Smooth muscle cell (in vitro differentiated cells): ENCODE measurements at regions not wholly inside any gene's neighbourhood (a gene's known extent, or its start where the extent isn't known, plus 50 kb on each side); places are given as distances from the start of the nearest gene placed in this dataset.
"Not testable (repeated sequence)": the region's sequence is repeated elsewhere in the genome, so short reads cannot be mapped to it uniquely, and the experiment has no call there.

ENCODE experiments used
- DNase-seq: peaks from one replicate; lab custom pipeline; 2025; ENCODE audit not compliant: unreplicated experiment; lab: John Stamatoyannopoulos, UW
- H2AFZ ChIP-seq: fragments of 200-600 bp; sonication (generic); 2 replicates; pipeline ENCODE4 v1.6.0; 2016; ENCODE audit warnings: antibody characterized with exemption, low read depth, mild to moderate bottlenecking
- H3F3A ChIP-seq: fragments of 200-600 bp; sonication (generic); 2 replicates; pipeline ENCODE4 v1.6.0; 2017; ENCODE audit warnings: antibody characterized with exemption, low read depth
- H3K27ac ChIP-seq: fragments of 200-600 bp; sonication (generic); 2 replicates; pipeline ENCODE4 v1.5.1; 2016; ENCODE audit warnings: low read depth, mild to moderate bottlenecking
- H3K27me3 ChIP-seq: fragments of 200-600 bp; sonication (generic); 2 replicates; pipeline ENCODE4 v1.6.1; 2016; ENCODE audit warnings: low read depth, mild to moderate bottlenecking
- H3K36me3 ChIP-seq: fragments of 200-600 bp; sonication (generic); 2 replicates; pipeline ENCODE4 v1.5.1; 2016; ENCODE audit warnings: low read depth
- H3K4me1 ChIP-seq: fragments of 200-600 bp; sonication (generic); 2 replicates; pipeline ENCODE4 v1.5.1; 2016; ENCODE audit warnings: low read depth
- H3K4me2 ChIP-seq: fragments of 200-600 bp; sonication (generic); 2 replicates; pipeline ENCODE4 v1.6.0; 2016; ENCODE audit warnings: mild to moderate bottlenecking
- H3K4me3 ChIP-seq: fragments of 200-600 bp; sonication (generic); 2 replicates; pipeline ENCODE4 v1.5.1; 2016; ENCODE audit warnings: mild to moderate bottlenecking
- H3K79me2 ChIP-seq: fragments of 200-600 bp; sonication (generic); 2 replicates; pipeline ENCODE4 v1.6.0; 2016; ENCODE audit warnings: low read depth, mild to moderate bottlenecking
- H3K9ac ChIP-seq: fragments of 200-600 bp; sonication (generic); 2 replicates; pipeline ENCODE4 v1.6.0; 2016; ENCODE audit warnings: low read depth
- H3K9me3 ChIP-seq: fragments of 200-600 bp; sonication (generic); replicated peaks from 2 replicates; pipeline ENCODE4 v1.5.1; 2016; ENCODE audit warnings: low read depth
- H4K20me1 ChIP-seq: fragments of 200-600 bp; sonication (generic); 2 replicates; pipeline ENCODE4 v1.6.0; 2016; ENCODE audit warnings: low read depth
- WGBS: methylation state at CpG from one replicate; pipeline ENCODE4 v1.1.7; 2016; ENCODE audit warnings: low lambda C conversion rate; 5-methylcytosine and 5-hydroxymethylcytosine counted together
- TF ChIP-seq, protein P1 (sequence below): fragments of 200-600 bp; sonication (generic); IDR thresholded peaks from 2 replicates; pipeline ENCODE4 v1.5.1; 2017; ENCODE audit warnings: borderline replicate concordance, mild to moderate bottlenecking, antibody characterized with exemption; ENCODE audit not compliant: insufficient read depth, poor library complexity, severe bottlenecking

DNA sequence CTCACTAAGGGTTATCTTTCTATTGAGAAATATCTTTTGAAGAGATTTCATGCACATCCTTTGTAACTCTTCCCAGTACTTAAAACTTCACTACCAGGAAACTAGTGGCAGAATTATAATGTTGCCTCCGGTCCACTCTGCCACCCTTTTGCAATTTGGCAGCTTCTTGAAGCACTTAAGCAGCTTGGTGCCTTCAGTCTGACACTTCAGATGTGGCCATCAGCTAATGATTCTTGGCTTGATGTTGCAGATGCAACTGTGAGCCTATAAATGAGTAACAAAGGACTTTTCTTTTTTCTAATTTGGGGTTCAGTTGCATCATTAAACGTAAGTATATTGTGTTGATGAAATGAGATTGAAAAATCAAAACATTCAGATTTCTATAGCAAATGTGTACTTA, 187.5 kb upstream of the C21orf91 start:
- Histone ChIP-seq H3K9ac (no peak overlapping the region), H3K4me3 (no peak overlapping the region), H3K79me2 (no peaks in the 10 kb centered on the region), H3K27ac (no peak overlapping the region), H3K4me1 (no peaks in the 10 kb centered on the region), H3F3A (no peaks in the 10 kb centered on the region), H3K36me3 (no peaks in the 10 kb centered on the region), H2AFZ (no peak overlapping the region), H3K9me3 (no peaks in the 10 kb centered on the region), H4K20me1 (no peaks in the 10 kb centered on the region), H3K27me3 (no peaks in the 10 kb centered on the region), H3K4me2 (no peak overlapping the region)
- DNase-seq: no peak
- TF ChIP-seq, protein P1, sequence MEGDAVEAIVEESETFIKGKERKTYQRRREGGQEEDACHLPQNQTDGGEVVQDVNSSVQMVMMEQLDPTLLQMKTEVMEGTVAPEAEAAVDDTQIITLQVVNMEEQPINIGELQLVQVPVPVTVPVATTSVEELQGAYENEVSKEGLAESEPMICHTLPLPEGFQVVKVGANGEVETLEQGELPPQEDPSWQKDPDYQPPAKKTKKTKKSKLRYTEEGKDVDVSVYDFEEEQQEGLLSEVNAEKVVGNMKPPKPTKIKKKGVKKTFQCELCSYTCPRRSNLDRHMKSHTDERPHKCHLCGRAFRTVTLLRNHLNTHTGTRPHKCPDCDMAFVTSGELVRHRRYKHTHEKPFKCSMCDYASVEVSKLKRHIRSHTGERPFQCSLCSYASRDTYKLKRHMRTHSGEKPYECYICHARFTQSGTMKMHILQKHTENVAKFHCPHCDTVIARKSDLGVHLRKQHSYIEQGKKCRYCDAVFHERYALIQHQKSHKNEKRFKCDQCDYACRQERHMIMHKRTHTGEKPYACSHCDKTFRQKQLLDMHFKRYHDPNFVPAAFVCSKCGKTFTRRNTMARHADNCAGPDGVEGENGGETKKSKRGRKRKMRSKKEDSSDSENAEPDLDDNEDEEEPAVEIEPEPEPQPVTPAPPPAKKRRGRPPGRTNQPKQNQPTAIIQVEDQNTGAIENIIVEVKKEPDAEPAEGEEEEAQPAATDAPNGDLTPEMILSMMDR: no peak
- WGBS: 41% methylated on average over 2 of the region's 2 CpGs

DNA sequence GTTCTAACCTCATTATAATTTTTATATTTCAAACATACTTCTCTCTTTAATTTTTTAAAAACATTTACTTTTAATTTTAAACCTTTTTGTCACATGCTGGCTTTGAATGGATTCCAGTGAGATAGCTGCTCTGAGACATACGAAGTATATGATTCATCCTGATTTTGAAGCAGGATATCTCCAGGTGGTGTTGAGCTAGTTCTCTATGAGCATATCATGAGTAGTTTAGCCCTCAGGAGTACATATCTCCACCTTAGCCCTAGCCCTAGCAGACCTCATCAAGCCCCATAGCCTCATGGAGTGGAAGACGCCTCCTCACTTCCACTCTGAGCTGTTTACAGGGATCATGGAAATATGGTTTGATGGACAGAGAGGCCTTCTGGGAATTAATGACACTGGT, 183.2 kb upstream of the C21orf91 start:
- no peak overlapping the region for H3K9ac ChIP-seq
- H3K79me2 ChIP-seq: no peaks in the 10 kb centered on the region
- H3K27me3 ChIP-seq: no peaks in the 10 kb centered on the region
- H3K36me3 ChIP-seq: no peaks in the 10 kb centered on the region
- H3K4me2 ChIP-seq: no peak overlapping the region
- no peaks in the 10 kb centered on the region for H3F3A ChIP-seq
- WGBS: 91% methylated on average over 2 of the region's 2 CpGs
- no peaks in the 10 kb centered on the region for H3K4me1 ChIP-seq
- DNase-seq: no peak
- TF ChIP-seq, protein P1: no peak
- no peak overlapping the region for H3K4me3 ChIP-seq
- no peak overlapping the region for H2AFZ ChIP-seq
- H3K27ac ChIP-seq: no peak overlapping the region
- H3K9me3 ChIP-seq: no peaks in the 10 kb centered on the region
- H4K20me1 ChIP-seq: no peaks in the 10 kb centered on the region

DNA sequence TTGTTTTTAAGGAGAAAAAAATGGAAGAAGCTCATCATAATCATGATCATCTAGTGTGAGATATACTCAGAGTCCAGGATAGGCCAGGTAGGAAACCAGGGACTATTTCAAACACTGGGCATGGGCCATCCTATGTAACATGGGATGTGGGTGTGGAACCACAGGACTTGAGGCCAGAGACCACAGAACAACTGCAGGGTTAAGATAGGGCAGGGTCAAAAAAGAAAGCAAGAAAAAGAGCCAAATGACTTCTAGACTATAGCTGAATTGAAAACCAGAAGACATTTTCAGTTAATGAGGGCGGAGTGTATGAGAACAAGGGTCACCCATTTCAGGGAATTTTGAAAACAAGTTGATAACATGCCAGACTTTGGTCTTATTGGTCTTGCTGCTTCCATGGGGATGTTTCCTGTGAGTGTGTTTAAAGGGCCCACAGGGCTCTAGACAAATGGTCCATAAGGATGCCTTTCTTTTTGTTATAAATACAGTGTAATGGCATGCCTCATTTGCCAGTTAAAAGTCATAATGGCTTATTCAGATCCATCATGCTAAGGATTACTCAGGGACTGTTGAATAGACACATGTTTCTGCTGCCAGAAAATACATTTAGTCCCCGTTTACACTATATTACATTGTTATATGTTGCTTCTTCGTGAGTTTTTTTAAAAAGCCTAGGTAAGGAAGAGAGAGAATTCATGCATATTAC, 182.0 kb upstream of the C21orf91 start:
- H3K27me3 ChIP-seq: no peaks in the 10 kb centered on the region
- no peaks in the 10 kb centered on the region for H3K9me3 ChIP-seq
- H2AFZ ChIP-seq: no peak overlapping the region
- no peak overlapping the region for H3K4me2 ChIP-seq
- H3K27ac ChIP-seq: no peak overlapping the region
- H3K4me1 ChIP-seq: no peaks in the 10 kb centered on the region
- H4K20me1 ChIP-seq: no peaks in the 10 kb centered on the region
- no peak for DNase-seq
- H3K79me2 ChIP-seq: no peaks in the 10 kb centered on the region
- H3K4me3 ChIP-seq: no peak overlapping the region
- H3K9ac ChIP-seq: no peak overlapping the region
- H3K36me3 ChIP-seq: no peaks in the 10 kb centered on the region
- TF ChIP-seq, protein P1: no peak
- WGBS: 85% methylated on average over 3 of the region's 3 CpGs
- H3F3A ChIP-seq: no peaks in the 10 kb centered on the region

DNA sequence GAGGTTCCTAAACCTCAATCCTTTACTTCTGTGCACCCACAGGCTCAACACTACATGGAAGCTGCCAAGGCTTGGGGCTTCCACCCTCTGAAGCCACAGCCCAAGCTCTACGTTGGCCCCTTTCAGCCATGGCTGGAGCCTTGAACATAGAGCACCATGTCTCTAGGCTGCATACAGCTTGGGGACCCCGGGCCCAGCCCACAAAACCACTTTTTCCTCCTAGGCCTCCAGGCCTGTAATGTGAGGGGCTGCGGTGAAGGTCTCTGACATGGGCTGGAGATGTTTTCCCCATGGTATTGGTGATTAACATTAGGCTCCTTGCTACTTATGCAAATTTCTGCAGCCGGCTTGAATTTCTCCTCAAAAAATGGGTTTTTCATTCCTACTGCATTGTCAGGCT, 179.4 kb upstream of the C21orf91 start:
- not testable (repeated sequence) for H3K4me3 ChIP-seq, H3K9me3 ChIP-seq, H3K36me3 ChIP-seq, H3K79me2 ChIP-seq, H3K27ac ChIP-seq, H3K9ac ChIP-seq, H3K4me1 ChIP-seq, DNase-seq, H3K27me3 ChIP-seq, H3K4me2 ChIP-seq, H4K20me1 ChIP-seq, H3F3A ChIP-seq, H2AFZ ChIP-seq
- WGBS: 88% methylated on average over 4 of the region's 4 CpGs
